Epithelial cell of proximal tubule (primary cell): ENCODE measurements at regions not wholly inside any gene's neighbourhood (a gene's known extent, or its start where the extent isn't known, plus 50 kb on each side); places are given as distances from the start of the nearest gene placed in this dataset.
A peak's percentile ranks its signal among the peaks of the same experiment; 100 is the strongest.

Source experiments
- DNase-seq: peaks from one replicate; pipeline ENCODE4 v3.0.0-alpha.2; 2011; ENCODE audit warnings: low read depth
- H3K4me3 ChIP-seq: 2 replicates; pipeline ENCODE4 v1.5.1; 2011; ENCODE audit warnings: low read depth, mild to moderate bottlenecking, low read length
- TF ChIP-seq, protein P1 (sequence below): conservative IDR thresholded peaks from 2 replicates; pipeline ENCODE4 v1.5.1; 2012; ENCODE audit warnings: low read depth, mild to moderate bottlenecking, low read length

DNA sequence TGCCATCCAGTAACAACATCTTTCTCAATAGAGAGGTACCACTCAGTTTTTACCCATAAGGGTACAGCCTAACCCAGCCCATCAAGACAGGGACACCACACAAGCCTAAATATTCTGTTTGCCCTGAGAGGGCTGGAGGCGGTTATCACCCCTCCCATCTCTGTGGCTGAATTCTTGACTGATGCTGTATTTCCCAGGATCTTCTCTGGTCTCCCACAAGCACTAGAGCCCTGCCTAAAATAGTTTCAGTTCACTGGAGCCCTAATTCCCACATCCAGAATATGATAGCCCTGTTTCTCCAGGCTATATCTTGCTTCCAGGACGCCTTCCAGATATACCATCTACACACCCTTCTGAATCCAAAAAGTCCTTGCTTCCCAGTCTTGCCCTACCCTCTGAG lies 91.6 kb upstream of the NMU start:
- DNase-seq = no peak
- TF ChIP-seq, protein P1, sequence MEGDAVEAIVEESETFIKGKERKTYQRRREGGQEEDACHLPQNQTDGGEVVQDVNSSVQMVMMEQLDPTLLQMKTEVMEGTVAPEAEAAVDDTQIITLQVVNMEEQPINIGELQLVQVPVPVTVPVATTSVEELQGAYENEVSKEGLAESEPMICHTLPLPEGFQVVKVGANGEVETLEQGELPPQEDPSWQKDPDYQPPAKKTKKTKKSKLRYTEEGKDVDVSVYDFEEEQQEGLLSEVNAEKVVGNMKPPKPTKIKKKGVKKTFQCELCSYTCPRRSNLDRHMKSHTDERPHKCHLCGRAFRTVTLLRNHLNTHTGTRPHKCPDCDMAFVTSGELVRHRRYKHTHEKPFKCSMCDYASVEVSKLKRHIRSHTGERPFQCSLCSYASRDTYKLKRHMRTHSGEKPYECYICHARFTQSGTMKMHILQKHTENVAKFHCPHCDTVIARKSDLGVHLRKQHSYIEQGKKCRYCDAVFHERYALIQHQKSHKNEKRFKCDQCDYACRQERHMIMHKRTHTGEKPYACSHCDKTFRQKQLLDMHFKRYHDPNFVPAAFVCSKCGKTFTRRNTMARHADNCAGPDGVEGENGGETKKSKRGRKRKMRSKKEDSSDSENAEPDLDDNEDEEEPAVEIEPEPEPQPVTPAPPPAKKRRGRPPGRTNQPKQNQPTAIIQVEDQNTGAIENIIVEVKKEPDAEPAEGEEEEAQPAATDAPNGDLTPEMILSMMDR = no peak
- H3K4me3 ChIP-seq = no peak overlapping the region

DNA sequence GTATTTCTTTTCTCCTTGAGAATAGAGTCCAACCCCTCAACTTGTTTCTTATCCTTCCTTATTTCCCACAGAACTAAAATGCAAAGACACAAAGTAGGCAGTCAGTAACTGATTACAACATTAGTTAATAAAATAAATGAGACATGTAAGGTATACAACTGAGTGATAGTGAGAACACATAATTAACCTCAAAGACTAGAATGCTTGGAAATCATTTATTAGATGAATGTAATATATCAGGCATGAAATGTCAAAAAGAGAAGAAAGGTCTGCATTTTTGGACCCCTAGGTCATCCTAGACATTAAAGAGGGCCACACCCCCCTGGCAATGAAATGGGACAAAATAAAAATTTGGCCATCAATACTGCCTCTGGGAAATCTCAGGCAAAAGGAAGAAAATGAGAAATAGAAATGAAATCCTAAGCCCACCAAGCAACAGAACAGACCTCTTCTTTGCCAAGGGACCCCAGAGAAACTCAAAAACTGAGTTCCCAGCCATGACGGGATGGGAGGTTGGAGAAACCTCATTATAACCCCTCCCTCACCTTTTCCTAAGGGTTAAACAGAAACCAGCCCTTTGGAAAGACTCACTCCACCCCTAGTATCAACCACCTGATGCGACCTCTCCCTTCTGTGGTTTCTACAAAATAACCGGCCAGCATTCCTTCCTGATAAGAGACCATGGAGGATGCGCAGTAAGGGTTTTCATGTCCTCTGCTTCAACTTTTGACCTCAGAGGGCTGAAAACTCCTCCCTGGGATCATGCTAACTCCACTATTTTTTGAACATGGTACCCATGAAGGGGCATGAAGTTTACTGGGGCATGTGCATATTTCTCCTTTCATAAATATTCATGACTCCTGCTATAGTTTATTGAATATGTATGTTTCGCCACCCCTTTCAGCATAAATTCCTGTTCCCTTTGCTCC lies 90.0 kb upstream of the EXOC1L start:
- DNase-seq = no peak
- H3K4me3 ChIP-seq = no peak overlapping the region
- TF ChIP-seq, protein P1 = no peak

DNA sequence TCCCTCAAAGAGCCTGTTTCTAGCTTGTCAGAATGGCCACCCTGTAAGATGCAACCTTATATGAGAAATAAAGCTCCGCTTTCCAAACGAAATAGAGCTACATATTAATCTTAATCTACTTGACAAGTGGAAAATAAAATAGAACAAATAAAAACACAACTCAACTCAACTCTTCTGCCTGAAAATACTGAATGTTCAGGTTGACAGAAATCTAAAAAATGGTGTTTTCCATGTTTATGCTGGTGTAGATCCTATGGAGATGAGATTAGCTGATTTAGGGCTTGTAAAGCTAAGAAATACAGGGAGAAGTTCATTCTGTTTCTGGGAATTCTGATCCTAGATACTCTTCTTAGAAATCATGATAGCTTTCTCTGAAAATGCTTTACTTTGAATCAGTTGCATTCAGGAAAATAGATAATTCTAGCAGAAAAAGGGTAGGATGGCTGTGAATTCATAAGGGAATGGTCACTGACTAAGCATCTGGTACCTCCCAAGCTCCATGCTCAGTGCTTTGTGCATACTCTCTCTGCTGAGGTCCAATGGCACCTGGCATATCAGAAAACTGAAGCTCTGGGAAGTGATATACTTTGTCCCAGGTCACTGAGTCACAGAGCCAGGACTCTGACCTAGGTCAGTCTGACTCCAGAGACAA lies 89.2 kb upstream of the EXOC1L start:
- no peak overlapping the region for H3K4me3 ChIP-seq
- TF ChIP-seq, protein P1 = no peak
- DNase-seq = no peak

DNA sequence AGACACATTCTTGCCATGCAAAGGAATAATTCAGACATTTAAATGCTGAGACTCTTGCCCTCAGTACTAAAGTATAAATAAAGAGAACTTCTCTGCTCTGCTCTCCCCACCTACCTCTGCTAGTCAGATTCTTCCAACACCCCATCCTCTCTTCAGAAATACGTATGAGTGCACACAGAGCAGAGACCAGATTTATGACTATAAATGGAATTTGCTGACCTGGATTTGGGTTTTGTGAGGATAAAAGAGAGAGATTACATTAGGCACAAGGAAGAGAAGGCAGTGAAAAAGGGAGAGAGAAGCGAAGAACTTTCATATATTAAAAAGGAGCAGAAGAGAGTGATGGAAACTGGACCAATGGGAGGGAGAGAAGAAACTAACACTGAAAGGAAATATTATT lies 87.6 kb upstream of the EXOC1L start:
- DNase-seq = no peak
- H3K4me3 ChIP-seq = no peak overlapping the region
- TF ChIP-seq, protein P1 = no peak

DNA sequence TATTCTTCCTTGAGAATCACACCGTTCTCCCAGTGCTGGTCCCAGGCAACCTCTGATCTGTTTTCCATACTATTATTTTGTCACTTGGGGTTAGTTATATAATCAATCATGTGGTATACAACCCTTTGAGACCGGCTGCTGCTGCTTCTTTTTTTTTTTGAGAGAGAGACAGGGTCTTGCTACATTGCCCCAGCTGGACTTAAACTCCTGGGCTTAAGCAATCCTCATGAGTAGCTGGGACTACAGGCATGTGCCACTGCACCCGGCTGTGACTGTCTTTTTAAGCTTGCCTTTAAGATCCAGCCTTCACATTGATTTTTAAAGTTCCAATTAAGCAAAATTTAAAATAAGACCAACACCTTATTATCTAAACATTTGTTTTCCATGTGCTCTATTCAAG lies 86.7 kb upstream of the EXOC1L start:
- H3K4me3 ChIP-seq = no peak overlapping the region
- no peak for DNase-seq
- TF ChIP-seq, protein P1 = no peak

DNA sequence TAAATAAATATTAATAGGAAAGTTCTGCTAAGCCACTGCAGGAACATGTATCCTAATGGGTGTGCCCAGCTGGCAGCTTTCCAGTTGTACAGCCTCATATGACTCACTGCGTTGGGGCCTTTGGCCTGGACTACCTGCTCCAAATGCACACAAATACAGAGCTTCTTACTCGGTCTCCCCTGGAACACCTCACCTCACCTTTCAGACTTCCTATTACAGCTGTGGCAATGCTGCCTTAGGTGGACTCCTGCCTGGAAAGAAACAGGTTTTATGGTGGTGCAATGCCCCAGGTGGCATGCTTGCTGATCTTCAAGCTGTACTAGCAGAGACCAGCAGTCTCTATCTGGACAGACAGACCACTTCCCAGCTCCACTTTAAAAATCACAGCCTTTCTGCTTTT lies 85.7 kb upstream of the EXOC1L start:
- DNase-seq = peak; percentile 31
- H3K4me3 ChIP-seq = no peak overlapping the region
- TF ChIP-seq, protein P1 = no peak
